ENCODE measurements at regions not wholly inside any gene's neighbourhood (a gene's known extent, or its start where the extent isn't known, plus 50 kb on each side); places are given as distances from the start of the nearest gene placed in this dataset.

GRCh38 chr2:66782780-66783361, 347.9 kb downstream of the MEIS1 start:
- no peak overlapping the region for H3K4me3 ChIP-seq
- no peak for DNase-seq (ENCODE audit: low spot score in 2 of 2)
- no peaks in the 10 kb centered on the region for H3K4me1 ChIP-seq
- 63% methylated on average over 7 of the region's 7 CpGs for WGBS
- H3K36me3 ChIP-seq = no peaks in the 10 kb centered on the region
- H3K9me3 ChIP-seq = no peaks in the 10 kb centered on the region
- no peak for TF ChIP-seq POLR2AphosphoS5 (IDR thresholded peaks at IDR 0.05)
- TF ChIP-seq EP300 (IDR thresholded peaks at IDR 0.05) = no peak
- no peak for TF ChIP-seq POLR2A (IDR thresholded peaks at IDR 0.05)
- no peak for TF ChIP-seq CTCF (IDR thresholded peaks at IDR 0.05)
- H3K27ac ChIP-seq = no peak overlapping the region
- no peaks in the 10 kb centered on the region for H3K27me3 ChIP-seq

GRCh38 chr2:66789741-66790140, 354.8 kb downstream of the MEIS1 start:
- Histone ChIP-seq H3K27ac (no peak overlapping the region), H3K4me1 (peaks cover 8% of the 10 kb centered on the region), H3K27me3 (no peaks in the 10 kb centered on the region), H3K36me3 (no peaks in the 10 kb centered on the region), H3K9me3 (no peaks in the 10 kb centered on the region), H3K4me3 (no peak overlapping the region)
- WGBS = 53% methylated on average over 5 of the region's 5 CpGs
- DNase-seq (ENCODE audit: low spot score in 2 of 2) = no peak
- TF ChIP-seq EP300 (IDR thresholded peaks at IDR 0.05) = no peak
- no peak for TF ChIP-seq CTCF (IDR thresholded peaks at IDR 0.05)
- TF ChIP-seq POLR2AphosphoS5 (IDR thresholded peaks at IDR 0.05) = no peak
- TF ChIP-seq POLR2A (IDR thresholded peaks at IDR 0.05) = no peak

GRCh38 chr2:66790651-66791181, 355.8 kb downstream of the MEIS1 start:
- no peak overlapping the region for H3K27ac ChIP-seq
- WGBS = 44% methylated on average over 1 of the region's 1 CpG
- peaks cover 8% of the 10 kb centered on the region for H3K4me1 ChIP-seq
- H3K36me3 ChIP-seq = no peaks in the 10 kb centered on the region
- no peak for DNase-seq (ENCODE audit: low spot score in 2 of 2)
- no peaks in the 10 kb centered on the region for H3K9me3 ChIP-seq
- TF ChIP-seq POLR2AphosphoS5 (IDR thresholded peaks at IDR 0.05) (no peak), POLR2A (IDR thresholded peaks at IDR 0.05) (no peak), EP300 (IDR thresholded peaks at IDR 0.05) (no peak), CTCF (IDR thresholded peaks at IDR 0.05) (no peak)
- no peaks in the 10 kb centered on the region for H3K27me3 ChIP-seq
- no peak overlapping the region for H3K4me3 ChIP-seq

- H3K27ac ChIP-seq = no peak overlapping the region
- H3K4me3 ChIP-seq = no peak overlapping the region
- H3K9me3 ChIP-seq = no peaks in the 10 kb centered on the region
- no peaks in the 10 kb centered on the region for H3K27me3 ChIP-seq
- 60% methylated on average over 8 of the region's 8 CpGs for WGBS
- TF ChIP-seq POLR2A (IDR thresholded peaks at IDR 0.05) (no peak), POLR2AphosphoS5 (IDR thresholded peaks at IDR 0.05) (no peak), EP300 (IDR thresholded peaks at IDR 0.05) (no peak), CTCF (IDR thresholded peaks at IDR 0.05) (no peak)
- DNase-seq (ENCODE audit: low spot score in 2 of 2) = no peak
- H3K36me3 ChIP-seq = no peaks in the 10 kb centered on the region
- peaks cover 8% of the 10 kb centered on the region for H3K4me1 ChIP-seq
These were observed 359.1 kb downstream of the MEIS1 start for GRCh38 chr2:66794070-66794469.

GRCh38 chr2:66794551-66794950, 359.6 kb downstream of the MEIS1 start:
- Histone ChIP-seq H3K27ac (no peak overlapping the region), H3K27me3 (no peaks in the 10 kb centered on the region), H3K4me3 (no peak overlapping the region), H3K4me1 (peaks cover 8% of the 10 kb centered on the region), H3K36me3 (no peaks in the 10 kb centered on the region), H3K9me3 (no peaks in the 10 kb centered on the region)
- no peak for TF ChIP-seq EP300 (IDR thresholded peaks at IDR 0.05)
- TF ChIP-seq CTCF (IDR thresholded peaks at IDR 0.05) = no peak
- TF ChIP-seq POLR2A (IDR thresholded peaks at IDR 0.05) = no peak
- TF ChIP-seq POLR2AphosphoS5 (IDR thresholded peaks at IDR 0.05) = no peak
- DNase-seq (ENCODE audit: low spot score in 2 of 2) = no peak
- WGBS = 60% methylated on average over 1 of the region's 1 CpG
